ENCODE measurements at regions not wholly inside any gene's neighbourhood (a gene's known extent, or its start where the extent isn't known, plus 50 kb on each side); places are given as distances from the start of the nearest gene placed in this dataset.
"Not testable (repeated sequence)": the region's sequence is repeated elsewhere in the genome, so short reads cannot be mapped to it uniquely, and the experiment has no call there.

DNA sequence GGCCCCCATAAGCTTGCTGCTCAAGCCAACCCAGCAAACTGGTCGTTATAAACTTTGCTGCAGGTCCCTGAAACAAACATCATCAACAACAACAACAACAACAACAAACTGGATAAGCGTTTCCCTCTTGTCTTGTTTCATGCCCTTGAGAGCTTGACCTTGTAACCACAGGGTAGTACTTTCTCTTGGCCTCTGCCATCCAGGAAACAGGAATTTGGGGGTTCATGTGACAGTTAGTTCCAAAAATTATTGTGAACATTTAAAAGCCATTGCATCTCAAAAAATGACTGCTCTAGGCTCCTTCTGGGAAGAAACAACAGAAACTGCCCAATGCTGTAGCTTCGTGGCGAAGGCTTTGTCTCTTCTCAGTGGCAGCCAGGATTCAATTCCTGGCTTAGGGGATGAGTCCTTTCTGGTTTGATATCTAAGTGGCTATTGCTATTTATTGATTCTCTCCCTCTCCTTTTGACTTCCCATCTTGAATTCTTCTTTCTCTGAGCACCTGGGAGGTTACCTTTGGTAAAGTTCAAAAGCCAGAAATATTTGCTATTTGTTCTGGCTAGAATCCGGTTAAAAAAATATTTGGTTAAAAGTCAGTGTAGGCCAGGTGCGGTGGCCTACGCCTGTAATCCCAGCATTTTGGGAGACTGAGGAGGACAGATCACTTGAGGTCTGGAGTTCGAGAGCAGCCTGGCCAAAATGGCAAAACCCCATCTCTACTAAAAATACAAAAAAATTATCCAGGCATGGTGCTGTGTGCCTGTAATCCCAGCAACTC lies 52.0 kb upstream of the CPM start:
- TF ChIP-seq, protein P1, sequence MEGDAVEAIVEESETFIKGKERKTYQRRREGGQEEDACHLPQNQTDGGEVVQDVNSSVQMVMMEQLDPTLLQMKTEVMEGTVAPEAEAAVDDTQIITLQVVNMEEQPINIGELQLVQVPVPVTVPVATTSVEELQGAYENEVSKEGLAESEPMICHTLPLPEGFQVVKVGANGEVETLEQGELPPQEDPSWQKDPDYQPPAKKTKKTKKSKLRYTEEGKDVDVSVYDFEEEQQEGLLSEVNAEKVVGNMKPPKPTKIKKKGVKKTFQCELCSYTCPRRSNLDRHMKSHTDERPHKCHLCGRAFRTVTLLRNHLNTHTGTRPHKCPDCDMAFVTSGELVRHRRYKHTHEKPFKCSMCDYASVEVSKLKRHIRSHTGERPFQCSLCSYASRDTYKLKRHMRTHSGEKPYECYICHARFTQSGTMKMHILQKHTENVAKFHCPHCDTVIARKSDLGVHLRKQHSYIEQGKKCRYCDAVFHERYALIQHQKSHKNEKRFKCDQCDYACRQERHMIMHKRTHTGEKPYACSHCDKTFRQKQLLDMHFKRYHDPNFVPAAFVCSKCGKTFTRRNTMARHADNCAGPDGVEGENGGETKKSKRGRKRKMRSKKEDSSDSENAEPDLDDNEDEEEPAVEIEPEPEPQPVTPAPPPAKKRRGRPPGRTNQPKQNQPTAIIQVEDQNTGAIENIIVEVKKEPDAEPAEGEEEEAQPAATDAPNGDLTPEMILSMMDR (conservative IDR thresholded peaks at IDR 0.05; ENCODE audit: control insufficient read depth, insufficient read depth, low read depth, low read length): no peak
- no peak for DNase-seq (ENCODE audit: low read depth)
- no peak overlapping the region for H3K4me3 ChIP-seq (ENCODE audit: control insufficient read depth, low read depth, low read length)

DNA sequence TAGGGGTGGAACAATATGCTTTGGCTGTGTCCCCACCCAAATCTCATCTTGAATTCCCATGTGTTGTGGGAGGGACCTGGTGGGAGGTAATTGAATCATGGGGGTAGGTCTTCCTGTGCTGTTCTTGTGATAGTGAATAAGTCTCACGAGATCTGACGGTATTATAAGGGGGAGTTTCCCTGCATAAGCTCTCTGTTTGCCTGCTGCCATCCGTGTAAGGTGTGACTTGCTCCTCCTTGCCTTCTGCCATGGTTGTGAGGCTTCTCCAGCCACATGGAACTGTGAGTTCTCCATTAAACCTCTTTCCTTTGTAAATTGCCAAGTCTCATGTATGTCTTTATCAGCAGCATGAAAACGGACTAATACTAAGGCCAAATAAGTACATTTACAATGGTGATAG lies 64.6 kb upstream of the CPM start:
- DNase-seq (ENCODE audit: low read depth): not testable (repeated sequence)

DNA sequence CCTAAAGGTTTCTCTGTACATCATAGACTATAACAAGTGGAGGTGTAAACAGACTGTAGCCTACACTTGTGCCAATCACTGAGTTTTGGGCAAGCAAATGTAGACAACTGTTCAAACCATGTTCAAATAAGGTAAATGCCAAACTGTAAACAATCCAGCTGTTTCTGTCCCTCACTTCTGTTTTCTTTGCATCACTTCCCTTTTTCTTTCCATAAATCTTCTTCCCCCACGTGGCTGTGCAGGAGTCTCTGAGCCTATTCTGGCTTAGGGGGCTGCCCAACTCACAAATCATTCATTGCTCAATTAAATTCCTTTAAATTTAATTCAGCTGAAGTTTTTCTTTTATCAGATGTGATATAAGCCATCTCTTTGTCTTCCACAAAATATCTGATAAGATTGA lies 65.1 kb upstream of the CPM start:
- TF ChIP-seq, protein P1 (conservative IDR thresholded peaks at IDR 0.05; ENCODE audit: control insufficient read depth, insufficient read depth, low read depth, low read length): no peak

More for the DNA sequence above, 64.6 kb upstream of the CPM start:
- H3K4me3 ChIP-seq (ENCODE audit: control insufficient read depth, low read depth, low read length): not testable (repeated sequence)

DNA sequence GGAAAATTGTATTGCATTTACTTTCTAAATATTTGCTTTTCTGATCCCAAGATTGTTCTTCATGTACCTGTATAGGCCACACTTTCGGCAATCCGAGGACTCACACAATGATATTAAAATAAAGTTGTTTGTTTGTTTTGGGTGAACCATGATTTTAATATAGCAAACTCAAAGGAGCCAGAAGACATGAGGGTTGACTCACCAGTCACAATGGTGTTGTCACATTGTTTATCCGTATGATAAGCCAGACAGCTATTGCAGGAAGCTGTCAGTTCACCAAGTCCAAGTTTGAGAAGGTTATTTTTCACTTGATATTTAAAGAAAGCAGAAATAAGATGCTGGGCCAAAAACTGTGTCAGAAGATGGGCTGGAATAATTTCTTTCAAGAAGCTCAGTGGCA lies 67.1 kb upstream of the CPM start:
- TF ChIP-seq, protein P1 (conservative IDR thresholded peaks at IDR 0.05; ENCODE audit: control insufficient read depth, insufficient read depth, low read depth, low read length): no peak
- peak; percentile 34 for DNase-seq (ENCODE audit: low read depth)
- no peak overlapping the region for H3K4me3 ChIP-seq (ENCODE audit: control insufficient read depth, low read depth, low read length)

More for the DNA sequence above, 65.1 kb upstream of the CPM start:
- no peak overlapping the region for H3K4me3 ChIP-seq (ENCODE audit: control insufficient read depth, low read depth, low read length)
- DNase-seq (ENCODE audit: low read depth): no peak

DNA sequence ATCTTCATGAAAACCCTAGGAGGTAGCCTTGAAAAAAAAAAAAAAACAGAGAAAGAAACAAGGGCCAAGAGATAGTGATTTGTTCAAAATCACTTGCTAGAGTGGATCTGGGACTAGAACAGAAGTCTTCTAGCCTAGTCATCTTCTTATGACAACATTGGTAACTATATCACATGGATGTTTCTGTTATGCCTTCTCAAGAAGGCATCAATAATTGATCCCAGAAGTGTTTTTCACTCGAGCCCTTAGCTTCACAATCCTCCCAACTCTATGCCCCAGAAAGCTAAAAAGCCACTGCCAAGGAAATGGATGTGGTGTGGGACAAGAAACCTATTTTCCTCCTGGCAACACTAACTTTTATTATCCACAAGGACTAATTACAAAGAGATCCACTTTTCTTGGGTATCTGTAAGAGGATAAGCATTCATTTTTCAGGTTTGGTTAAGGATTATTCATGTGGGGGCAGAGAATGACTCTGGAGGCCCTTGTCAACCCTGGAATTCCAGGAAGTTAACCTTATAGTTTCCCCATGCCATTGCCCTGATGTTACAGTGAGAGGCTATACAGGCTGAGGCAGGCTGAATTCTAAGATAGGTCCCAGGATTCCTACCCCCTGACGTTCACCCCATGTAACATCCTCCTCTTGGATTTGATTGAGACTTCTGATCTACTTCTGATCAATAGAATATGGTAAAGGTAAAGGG lies 67.7 kb upstream of the CPM start:
- H3K4me3 ChIP-seq (ENCODE audit: control insufficient read depth, low read depth, low read length): no peak overlapping the region
- peak; percentile 45 for DNase-seq (ENCODE audit: low read depth)
- TF ChIP-seq, protein P1 (conservative IDR thresholded peaks at IDR 0.05; ENCODE audit: control insufficient read depth, insufficient read depth, low read depth, low read length): no peak

DNA sequence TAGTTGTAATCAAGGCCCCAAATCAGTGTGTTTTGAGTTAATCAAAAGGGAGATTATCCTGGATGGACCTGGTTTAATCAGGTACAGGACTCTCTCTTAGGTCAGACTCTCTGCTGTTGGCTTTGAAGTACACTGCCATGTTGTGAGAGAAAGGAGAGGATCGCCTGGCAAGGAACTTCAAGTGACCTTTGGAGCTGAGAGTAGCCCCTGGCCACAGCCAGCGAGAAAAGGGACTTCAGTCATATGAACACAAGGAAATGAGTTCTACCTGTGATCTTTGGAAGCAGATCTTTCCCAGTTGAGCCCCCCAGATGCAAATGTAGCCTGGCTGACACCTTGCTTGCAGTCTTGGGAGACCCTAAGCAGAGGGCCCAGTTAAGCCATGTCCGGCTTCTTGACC lies 68.3 kb upstream of the CPM start:
- no peak overlapping the region for H3K4me3 ChIP-seq (ENCODE audit: control insufficient read depth, low read depth, low read length)
- no peak for DNase-seq (ENCODE audit: low read depth)
- TF ChIP-seq, protein P1 (conservative IDR thresholded peaks at IDR 0.05; ENCODE audit: control insufficient read depth, insufficient read depth, low read depth, low read length): no peak

DNA sequence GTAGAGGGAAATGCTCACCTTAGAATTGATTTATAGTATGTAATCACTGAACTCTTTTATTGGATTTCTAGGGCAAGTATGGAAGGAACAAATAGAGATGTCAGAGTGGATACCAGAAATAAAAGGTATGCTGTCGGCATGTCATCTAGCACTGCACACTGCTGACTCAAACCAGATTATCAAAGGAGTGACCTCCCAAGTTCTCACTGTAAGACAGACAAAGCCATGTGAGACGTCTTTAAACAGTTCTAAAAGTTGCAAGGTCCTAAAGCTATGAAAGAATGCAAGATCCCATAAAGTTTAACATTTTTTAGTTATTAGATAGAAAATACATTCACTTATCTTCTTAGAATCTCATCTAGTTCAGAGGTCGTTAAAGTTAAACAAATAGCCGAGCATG lies 70.0 kb upstream of the CPM start:
- no peak overlapping the region for H3K4me3 ChIP-seq (ENCODE audit: control insufficient read depth, low read depth, low read length)
- DNase-seq (ENCODE audit: low read depth): no peak
- TF ChIP-seq, protein P1 (conservative IDR thresholded peaks at IDR 0.05; ENCODE audit: control insufficient read depth, insufficient read depth, low read depth, low read length): no peak
